HG02610 (cell line): ENCODE measurements at regions not wholly inside any gene's neighbourhood (a gene's known extent, or its start where the extent isn't known, plus 50 kb on each side); places are given as distances from the start of the nearest gene placed in this dataset.
"Not testable (repeated sequence)": the region's sequence is repeated elsewhere in the genome, so short reads cannot be mapped to it uniquely, and the experiment has no call there.

Experiments used
- ATAC-seq: cut with Tn5 transposase; IDR thresholded peaks from one replicate; pipeline ENCODE4 v1.9.1; 2021; ENCODE audit warnings: mild to moderate bottlenecking, moderate library complexity; ENCODE audit not compliant: unreplicated experiment

DNA sequence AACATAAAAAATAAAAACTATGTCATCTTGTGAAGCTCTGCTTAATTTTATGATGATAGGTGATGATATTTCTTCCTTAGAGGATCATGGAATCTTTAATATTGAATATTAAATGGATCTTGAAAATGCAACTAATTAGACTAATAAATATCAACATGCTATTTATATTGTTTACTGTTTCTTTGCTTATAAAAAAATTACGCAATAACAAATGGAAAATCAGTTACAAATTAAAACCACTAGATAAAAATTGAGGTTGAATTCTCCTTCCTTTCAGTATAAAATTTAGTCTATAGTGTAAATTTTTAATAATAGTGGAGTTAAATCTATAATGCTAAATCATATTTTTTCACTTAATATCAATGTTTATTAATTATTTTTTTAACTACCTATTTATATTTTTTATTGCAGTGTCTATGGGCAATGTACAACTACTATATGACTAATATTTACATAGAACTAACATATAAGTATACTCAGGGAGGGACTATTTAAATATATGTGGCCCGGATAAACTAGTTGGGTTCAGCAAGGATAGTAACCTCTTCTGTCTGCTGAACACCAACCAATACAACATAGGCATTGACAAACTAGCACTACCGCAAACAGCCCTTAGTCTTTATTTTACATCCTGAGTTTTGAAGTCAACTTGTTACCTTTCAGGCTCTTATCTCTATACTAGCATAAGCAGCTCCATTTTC is 628.0 kb downstream of the EFNB2 start:
- no peak for ATAC-seq

GRCh38 chr13:105906746-105907145 is 628.7 kb downstream of the EFNB2 start:
- ATAC-seq: no peak

- ATAC-seq: no peak
These were observed 631.3 kb downstream of the EFNB2 start for GRCh38 chr13:105904034-105904742.

GRCh38 chr13:105902396-105902795 is 633.1 kb downstream of the EFNB2 start:
- ATAC-seq: no peak

GRCh38 chr13:105897575-105897974 is 637.9 kb downstream of the EFNB2 start:
- no peak for ATAC-seq

DNA sequence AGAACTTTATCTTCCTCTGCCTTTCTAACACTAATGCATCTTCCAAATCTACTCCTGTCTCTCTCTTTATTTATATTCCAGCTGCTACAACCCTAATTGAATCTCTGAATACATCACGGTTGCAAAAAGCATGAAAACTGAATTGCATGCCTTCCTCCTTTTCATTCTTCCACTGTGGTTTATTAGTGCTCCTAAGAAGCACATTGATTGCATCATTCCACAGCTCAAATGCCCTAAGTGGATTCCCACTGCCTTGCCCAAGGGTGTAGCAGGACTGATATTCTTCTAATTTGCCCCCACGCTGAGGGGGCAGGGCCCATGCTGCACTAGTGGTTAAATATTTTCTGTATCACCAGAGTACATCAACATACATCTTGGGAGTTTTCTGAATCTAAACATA is 640.8 kb downstream of the EFNB2 start:
- no peak for ATAC-seq

- no peak for ATAC-seq
These were observed 645.0 kb downstream of the EFNB2 start for GRCh38 chr13:105890509-105890908.

- ATAC-seq: no peak
These were observed 657.3 kb downstream of the EFNB2 start for GRCh38 chr13:105878119-105878700.

DNA sequence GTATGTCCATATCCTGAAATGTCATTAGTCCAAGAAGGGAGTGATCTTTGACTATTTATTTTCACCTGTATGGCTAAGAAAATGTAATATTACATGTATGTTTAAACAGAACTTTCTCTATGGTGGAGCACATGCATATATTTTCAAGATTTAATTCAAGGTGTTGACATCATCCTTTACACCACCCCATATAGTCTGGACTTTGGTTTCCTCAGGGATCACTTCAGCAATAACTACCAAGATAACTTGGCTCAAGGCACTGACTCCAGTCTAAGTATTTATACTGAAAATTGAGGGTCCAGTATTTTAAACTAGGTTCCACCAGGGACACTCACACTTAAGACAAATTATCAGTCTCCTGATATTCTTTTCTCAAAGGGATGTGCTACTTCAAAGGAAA is 660.6 kb downstream of the EFNB2 start:
- ATAC-seq: no peak

DNA sequence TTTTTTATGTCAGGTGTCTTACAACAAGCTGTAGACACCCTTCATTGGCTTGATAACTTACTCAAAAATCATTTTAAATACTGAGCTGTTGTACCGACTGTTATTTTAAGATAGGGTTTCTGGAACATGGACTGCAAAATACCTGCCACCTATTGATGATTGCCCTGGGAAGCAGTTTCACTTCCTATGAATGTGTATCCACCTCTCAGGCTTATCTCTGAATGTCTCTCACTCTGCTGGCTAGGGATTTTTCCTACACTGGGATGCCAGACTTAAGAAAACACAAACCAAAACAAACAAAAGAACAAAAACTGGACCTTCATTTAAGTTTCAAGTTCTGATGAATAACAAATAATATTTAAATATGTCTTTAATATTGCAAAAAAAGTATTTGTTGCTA is 663.7 kb downstream of the EFNB2 start:
- ATAC-seq: no peak

DNA sequence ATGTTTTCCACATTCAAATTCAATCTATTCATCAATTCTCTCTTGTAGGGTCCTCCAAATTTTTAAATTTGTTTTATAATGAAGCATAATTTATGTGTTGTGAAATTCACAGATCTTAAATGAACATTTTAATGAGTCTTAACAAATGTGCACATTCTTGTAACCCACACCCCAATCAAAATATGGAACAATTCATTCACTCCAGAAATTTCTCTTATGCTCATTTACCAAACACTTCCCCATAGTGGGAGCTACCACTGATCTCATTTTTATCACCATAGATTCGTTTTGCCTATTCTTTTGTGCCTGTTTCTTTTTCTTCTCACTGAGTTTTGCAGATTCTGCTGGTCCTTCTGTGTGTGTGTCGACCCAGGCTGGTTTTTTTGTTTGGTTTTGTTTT is 664.1 kb downstream of the EFNB2 start:
- no peak for ATAC-seq

DNA sequence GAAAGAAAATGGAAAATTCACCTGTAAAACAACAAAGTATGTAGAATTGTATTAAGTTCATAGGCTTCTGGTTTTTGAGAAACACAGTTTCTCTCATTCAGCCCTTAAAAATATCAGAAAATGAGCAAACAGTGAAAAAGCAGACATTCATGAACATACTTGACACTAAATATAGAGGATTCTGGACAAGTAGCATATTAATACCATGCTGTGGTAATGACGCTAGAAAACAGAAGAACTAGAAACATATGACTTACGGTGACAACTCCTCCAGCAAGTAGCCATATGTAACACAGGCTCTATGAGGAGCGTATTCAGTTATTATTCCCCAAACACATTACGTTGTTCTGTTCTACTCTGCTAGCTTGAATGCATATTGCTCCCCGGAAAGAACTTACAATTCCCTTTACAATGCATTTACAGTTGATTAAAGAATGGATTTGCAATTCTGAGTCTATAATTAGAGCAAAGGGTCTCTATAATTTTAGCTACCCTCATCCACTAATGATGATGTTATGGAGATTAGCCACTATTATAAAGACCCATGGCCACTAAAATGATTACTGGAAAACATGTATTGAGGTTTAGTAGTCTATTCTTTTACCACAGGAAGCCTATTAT is 672.1 kb downstream of the EFNB2 start:
- ATAC-seq: no peak

DNA sequence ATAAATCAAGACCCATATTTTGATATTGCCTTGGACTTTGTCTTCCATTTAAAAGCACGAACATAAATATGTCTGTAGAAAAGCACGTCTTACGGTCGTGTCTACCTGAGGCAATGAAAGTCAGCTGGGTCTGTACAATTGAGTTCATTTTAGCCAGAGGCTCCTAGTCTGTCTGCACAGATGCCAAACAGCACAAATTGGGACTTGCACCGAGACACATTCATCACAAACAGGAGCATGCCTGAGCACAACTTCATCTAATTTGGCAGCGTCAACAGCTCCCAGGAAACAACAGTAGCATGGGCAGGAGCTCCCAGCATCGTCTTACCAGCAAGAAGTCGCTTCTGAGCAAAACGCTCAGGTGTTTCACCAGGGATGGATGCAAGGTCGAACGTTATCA is 687.0 kb downstream of the EFNB2 start:
- ATAC-seq: no peak

DNA sequence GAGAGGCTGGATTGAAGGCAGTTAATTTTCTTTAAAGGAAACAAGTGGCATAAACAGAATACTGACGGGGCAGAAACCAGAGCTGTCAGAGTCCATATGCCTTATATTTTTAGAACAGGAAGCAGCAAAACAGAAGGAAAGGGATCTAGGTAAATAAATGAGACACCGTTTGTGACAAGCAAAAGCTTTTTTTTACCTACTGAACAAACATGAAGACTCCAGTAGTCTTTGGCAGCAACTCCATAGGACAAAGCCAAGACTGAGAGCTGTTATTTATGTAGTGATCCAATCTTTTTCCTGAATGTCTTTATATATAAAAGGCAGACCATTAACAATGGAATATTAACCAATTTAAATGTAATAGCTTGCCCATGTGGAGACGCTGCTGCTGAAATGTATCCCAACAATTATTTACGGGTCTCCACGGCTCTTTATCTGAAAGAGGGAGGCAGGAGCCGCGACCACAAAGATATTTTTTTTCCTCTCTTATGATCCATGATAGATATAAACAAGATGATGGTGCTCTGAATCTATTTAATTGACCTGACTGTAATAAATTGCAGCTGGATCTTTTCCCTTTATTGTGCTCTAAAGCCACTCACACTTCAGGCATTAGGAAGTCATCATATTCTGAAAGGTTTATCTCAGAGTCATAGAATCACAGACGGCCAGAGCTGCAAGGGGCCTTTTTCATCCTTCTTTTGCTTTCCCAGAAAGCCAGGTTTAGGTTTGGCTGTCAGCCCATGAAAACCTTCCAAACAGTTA is 687.8 kb downstream of the EFNB2 start:
- ATAC-seq: no peak

- no peak for ATAC-seq
These were observed 688.5 kb downstream of the EFNB2 start for GRCh38 chr13:105846923-105847322.

DNA sequence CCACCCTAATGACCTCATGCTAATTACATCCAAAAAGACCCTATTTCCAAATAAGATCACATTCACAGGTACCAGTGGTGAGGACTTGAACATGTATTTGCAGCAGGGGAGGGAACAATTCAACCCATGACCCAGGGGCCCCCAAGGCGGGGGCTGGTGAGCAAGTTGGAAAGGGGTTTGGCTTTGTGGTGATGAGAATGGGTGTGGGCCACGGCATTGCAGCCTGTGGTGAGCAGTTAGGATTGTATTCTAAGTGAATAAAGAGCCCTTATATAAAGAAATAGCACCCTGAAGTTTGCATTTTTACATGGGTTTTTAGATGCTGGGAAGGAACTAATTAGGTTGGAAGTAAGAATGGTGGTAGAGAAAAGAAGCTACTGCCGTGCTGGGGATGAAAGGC is 694.2 kb downstream of the EFNB2 start:
- no peak for ATAC-seq

DNA sequence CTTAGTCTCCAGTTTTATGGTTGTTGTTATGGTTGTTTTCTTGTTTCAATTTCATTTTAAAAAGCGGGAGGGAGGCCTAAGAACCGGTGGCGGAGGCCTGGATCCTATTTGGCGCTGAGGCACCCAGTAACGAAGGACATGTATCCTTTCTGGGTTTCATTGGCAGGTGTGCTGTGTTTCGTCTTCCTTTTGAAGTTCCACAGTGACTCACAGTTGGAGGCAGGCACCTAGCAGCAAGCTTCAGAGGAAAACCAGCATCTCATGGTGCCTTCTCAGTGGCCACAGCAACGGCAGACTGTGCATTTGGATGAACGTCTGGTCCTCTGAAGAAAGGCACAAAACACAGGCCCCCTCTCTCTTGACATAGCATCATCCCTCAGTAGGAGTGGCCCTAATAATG is 697.2 kb downstream of the EFNB2 start:
- no peak for ATAC-seq

DNA sequence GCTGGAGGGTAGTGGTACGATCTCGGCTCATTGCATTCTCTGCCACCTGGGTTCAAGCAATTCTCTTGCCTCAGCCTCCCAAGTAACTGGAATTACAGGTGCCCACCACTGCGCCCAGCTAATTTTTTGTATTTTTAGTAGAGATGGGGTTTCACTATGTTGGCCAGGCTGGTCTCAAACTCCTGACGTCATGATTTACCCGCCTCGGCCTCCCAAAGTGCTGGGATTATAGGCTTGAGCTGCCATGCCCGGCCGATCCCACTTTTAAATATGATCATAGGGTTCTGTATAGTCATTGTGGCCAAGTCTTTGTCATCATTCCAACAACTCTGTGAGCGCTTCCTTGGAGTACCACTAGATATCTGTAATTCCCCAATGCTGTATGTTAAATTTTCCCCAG is 698.2 kb downstream of the EFNB2 start:
- ATAC-seq: not testable (repeated sequence)

GRCh38 chr13:105830821-105831220 is 704.6 kb downstream of the EFNB2 start:
- no peak for ATAC-seq

GRCh38 chr13:105827111-105827809 is 708.2 kb downstream of the EFNB2 start:
- ATAC-seq: no peak

- ATAC-seq: no peak
These were observed 710.4 kb downstream of the EFNB2 start for GRCh38 chr13:105825071-105825470.
